ENCODE measurements at regions not wholly inside any gene's neighbourhood (a gene's known extent, or its start where the extent isn't known, plus 50 kb on each side); places are given as distances from the start of the nearest gene placed in this dataset.

- TF ChIP-seq EZH2phosphoT487 (IDR thresholded peaks at IDR 0.05; ENCODE audit: insufficient read depth, low read depth) (no peak), EZH2 (IDR thresholded peaks at IDR 0.05; ENCODE audit: insufficient read depth, poor library complexity, severe bottlenecking) (no peak)
Measured at GRCh38 chr13:69283837-69284236, 823.8 kb upstream of the ATXN8OS start.

Data from GM23248 (cell line).